ENCODE measurements at regions not wholly inside any gene's neighbourhood (a gene's known extent, or its start where the extent isn't known, plus 50 kb on each side); places are given as distances from the start of the nearest gene placed in this dataset.

- no peak for TF ChIP-seq POLR2A (IDR thresholded peaks at IDR 0.05)
- TF ChIP-seq CTCF (IDR thresholded peaks at IDR 0.05), result no peak
- no peak for TF ChIP-seq EP300 (IDR thresholded peaks at IDR 0.05)
Observed at GRCh38 chr12:93944911-93945310, 203.5 kb upstream of the PLXNC1 start.
